ENCODE measurements at regions not wholly inside any gene's neighbourhood (a gene's known extent, or its start where the extent isn't known, plus 50 kb on each side); places are given as distances from the start of the nearest gene placed in this dataset.

DNA sequence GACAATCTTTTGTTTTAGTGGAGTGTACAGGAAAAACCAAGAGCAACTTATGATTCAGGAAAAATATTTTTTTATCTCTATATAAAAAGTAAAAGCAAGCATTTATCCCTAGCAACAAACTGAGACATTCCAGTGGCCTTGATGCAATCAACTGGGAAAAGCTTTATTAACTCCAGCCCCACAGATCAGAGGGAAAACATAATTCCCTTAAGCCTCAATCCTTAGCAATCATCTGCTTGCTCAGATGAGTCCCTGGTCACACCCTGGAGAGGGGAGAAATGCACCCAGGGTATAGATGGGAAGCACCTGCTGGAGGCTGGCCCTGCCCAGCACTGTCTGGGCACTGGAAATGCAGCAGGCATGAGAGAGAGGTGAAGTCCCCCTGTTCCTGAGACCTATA is 636.6 kb downstream of the TNS3 start:
- TF ChIP-seq POLR2A (IDR thresholded peaks at IDR 0.05; ENCODE audit: low read depth, low read length) (no peak), POLR2AphosphoS5 (IDR thresholded peaks at IDR 0.05; ENCODE audit: low read depth, low read length) (no peak), PAX5 (IDR thresholded peaks at IDR 0.05; ENCODE audit: insufficient read depth, low read length, severe bottlenecking) (no peak), POU2F2 (IDR thresholded peaks at IDR 0.05; ENCODE audit: low read depth, low read length) (no peak)
